ENCODE measurements at regions not wholly inside any gene's neighbourhood (a gene's known extent, or its start where the extent isn't known, plus 50 kb on each side); places are given as distances from the start of the nearest gene placed in this dataset.
"Not testable (repeated sequence)": the region's sequence is repeated elsewhere in the genome, so short reads cannot be mapped to it uniquely, and the experiment has no call there.

- Histone ChIP-seq H3K36me3 (no peaks in the 10 kb centered on the region), H3K27me3 (no peaks in the 10 kb centered on the region), H3K9me3 (no peaks in the 10 kb centered on the region), H3K4me1 (ENCODE audit: insufficient read depth) (no peaks in the 10 kb centered on the region), H3K4me3 (no peak overlapping the region), H3K27ac (no peak overlapping the region)
- TF ChIP-seq EP300 (IDR thresholded peaks at IDR 0.05), result no peak
- 47 to 57% (median 56%) methylated on average over 3 of the region's 3 CpGs for WGBS, 3 donors
- DNase-seq, result no peak
- intact Hi-C loops (cut with DNase I), result no loop called here
Measured at GRCh38 chr5:27854243-27854852, 816.0 kb upstream of the CDH9 start.

GRCh38 chr5:27845248-27845647 is 806.9 kb upstream of the CDH9 start:
- Histone ChIP-seq H3K27me3 (no peaks in the 10 kb centered on the region), H3K4me3 (no peak overlapping the region), H3K27ac (no peak overlapping the region), H3K4me1 (ENCODE audit: insufficient read depth) (no peaks in the 10 kb centered on the region), H3K36me3 (no peaks in the 10 kb centered on the region), H3K9me3 (no peaks in the 10 kb centered on the region)
- 81 to 85% (median 85%) methylated on average over 3 of the region's 3 CpGs for WGBS, 3 donors
- TF ChIP-seq EP300 (IDR thresholded peaks at IDR 0.05) (no peak), CTCF (IDR thresholded peaks at IDR 0.05) (no peak), POLR2A (IDR thresholded peaks at IDR 0.05) (no peak)
- intact Hi-C loops (cut with DNase I), result no loop called here
- DNase-seq, result no peak

- WGBS, 3 donors, result 91 to 94% (median 94%) methylated on average over 21 of the region's 21 CpGs
Measured at GRCh38 chr5:27836704-27837103, 798.3 kb upstream of the CDH9 start.

GRCh38 chr5:27832886-27833285 is 794.5 kb upstream of the CDH9 start:
- H3K4me3 ChIP-seq, result no peak overlapping the region
- no peak for DNase-seq
- H3K27me3 ChIP-seq, result no peaks in the 10 kb centered on the region
- WGBS, 3 donors, result 91 to 94% (median 94%) methylated on average over 1 of the region's 1 CpG
- H3K9me3 ChIP-seq, result no peaks in the 10 kb centered on the region
- H3K4me1 ChIP-seq (ENCODE audit: insufficient read depth), result no peaks in the 10 kb centered on the region
- intact Hi-C loops (cut with DNase I), result no loop called here
- TF ChIP-seq EP300 (IDR thresholded peaks at IDR 0.05) (no peak), CTCF (IDR thresholded peaks at IDR 0.05) (no peak), POLR2A (IDR thresholded peaks at IDR 0.05) (no peak)
- no peaks in the 10 kb centered on the region for H3K36me3 ChIP-seq
- no peak overlapping the region for H3K27ac ChIP-seq

More at GRCh38 chr5:27836704-27837103, 798.3 kb upstream of the CDH9 start:
- H3K36me3 ChIP-seq; H3K4me1 ChIP-seq (ENCODE audit: insufficient read depth); H3K27ac ChIP-seq; H3K9me3 ChIP-seq; H3K27me3 ChIP-seq; intact Hi-C loops (cut with DNase I); H3K4me3 ChIP-seq; DNase-seq: not testable (repeated sequence)

- 89 to 91% (median 90%) methylated on average over 2 of the region's 2 CpGs for WGBS, 3 donors
- no peaks in the 10 kb centered on the region for H3K36me3 ChIP-seq
- DNase-seq, result no peak
- H3K27ac ChIP-seq, result no peak overlapping the region
- TF ChIP-seq EP300 (IDR thresholded peaks at IDR 0.05) (no peak), CTCF (IDR thresholded peaks at IDR 0.05) (no peak), POLR2A (IDR thresholded peaks at IDR 0.05) (no peak)
- H3K9me3 ChIP-seq, result no peaks in the 10 kb centered on the region
- no peak overlapping the region for H3K4me3 ChIP-seq
- H3K4me1 ChIP-seq (ENCODE audit: insufficient read depth), result no peaks in the 10 kb centered on the region
- no peaks in the 10 kb centered on the region for H3K27me3 ChIP-seq
- intact Hi-C loops (cut with DNase I), result no loop called here
Measured at GRCh38 chr5:27830546-27830945, 792.2 kb upstream of the CDH9 start.

Data from ovary (tissue), 7 donors.